ENCODE measurements at regions not wholly inside any gene's neighbourhood (a gene's known extent, or its start where the extent isn't known, plus 50 kb on each side); places are given as distances from the start of the nearest gene placed in this dataset.

DNA sequence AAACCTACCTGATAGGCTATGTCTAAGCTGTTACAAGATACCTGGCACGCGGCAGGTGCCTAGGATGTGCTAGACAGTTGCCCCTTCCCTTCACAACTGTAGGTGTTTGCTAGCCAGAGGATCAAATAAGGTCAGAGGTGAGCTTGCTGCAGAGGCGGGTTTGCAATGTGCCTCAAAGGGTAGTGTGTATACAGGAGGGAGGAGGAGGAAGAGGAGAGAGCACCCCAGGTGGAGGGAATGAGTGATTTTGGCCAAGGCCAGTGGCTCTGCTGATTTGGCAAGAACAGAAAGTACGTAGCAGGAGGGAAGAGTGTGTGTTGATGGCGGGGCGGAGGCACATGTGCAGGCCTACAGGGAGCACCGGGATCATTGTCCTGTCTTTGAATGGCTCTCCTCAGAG lies 236.5 kb downstream of the HAUS1 start:
- H3K79me2 ChIP-seq (replicated peaks; ENCODE audit: insufficient read depth, low read length): peaks cover 99% of the 10 kb centered on the region
- no peak for TF ChIP-seq POLR2AphosphoS5 (IDR thresholded peaks at IDR 0.05)
- TF ChIP-seq MXI1 (conservative IDR thresholded peaks at IDR 0.05; ENCODE audit: poor library complexity, severe bottlenecking): no peak
- no peak for TF ChIP-seq REST (IDR thresholded peaks at IDR 0.05; ENCODE audit: borderline replicate concordance)
- no peak for TF ChIP-seq RAD21 (conservative IDR thresholded peaks at IDR 0.05)
- no peak for TF ChIP-seq CTCF (IDR thresholded peaks at IDR 0.05; ENCODE audit: poor library complexity, severe bottlenecking)
- TF ChIP-seq EP300 (conservative IDR thresholded peaks at IDR 0.05; ENCODE audit: poor library complexity, severe bottlenecking): no peak
- H3K4me2 ChIP-seq (ENCODE audit: low read length): no peak overlapping the region
- no peaks in the 10 kb centered on the region for H3K9me2 ChIP-seq (ENCODE audit: insufficient read depth, low read length)
- no peak overlapping the region for H3K4me3 ChIP-seq (ENCODE audit: low read length)
- peaks cover 8% of the 10 kb centered on the region for H3K36me3 ChIP-seq (ENCODE audit: insufficient read depth, low read length)
- H3K27me3 ChIP-seq (ENCODE audit: insufficient read depth, low read depth, low read length): no peaks in the 10 kb centered on the region
- H3K27ac ChIP-seq (ENCODE audit: low read length): no peak overlapping the region
- H3F3A ChIP-seq (ENCODE audit: insufficient read depth, low read length, poor library complexity, severe bottlenecking): peaks cover 10% of the 10 kb centered on the region
- no peaks in the 10 kb centered on the region for H3K9me3 ChIP-seq (ENCODE audit: low read length)
- no peak overlapping the region for H2AFZ ChIP-seq (ENCODE audit: low read depth, low read length)
- H3K9ac ChIP-seq (ENCODE audit: low read length): no peak overlapping the region
- H4K20me1 ChIP-seq (ENCODE audit: insufficient read depth): peaks cover 33% of the 10 kb centered on the region

GRCh38 chr18:46341986-46342525 lies 237.9 kb downstream of the HAUS1 start:
- TF ChIP-seq MXI1 (conservative IDR thresholded peaks at IDR 0.05; ENCODE audit: poor library complexity, severe bottlenecking): no peak
- no peak for TF ChIP-seq REST (IDR thresholded peaks at IDR 0.05; ENCODE audit: borderline replicate concordance)
- no peak for TF ChIP-seq EP300 (conservative IDR thresholded peaks at IDR 0.05; ENCODE audit: poor library complexity, severe bottlenecking)
- TF ChIP-seq EZH2 (IDR thresholded peaks at IDR 0.05; ENCODE audit: borderline replicate concordance, insufficient read depth, low read length, poor library complexity, severe bottlenecking): no peak
- no peak for TF ChIP-seq RAD21 (conservative IDR thresholded peaks at IDR 0.05)
- TF ChIP-seq POLR2AphosphoS5 (IDR thresholded peaks at IDR 0.05): no peak
- no peak for TF ChIP-seq SMC3 (conservative IDR thresholded peaks at IDR 0.05; ENCODE audit: poor library complexity)
- no peak for TF ChIP-seq CTCF (IDR thresholded peaks at IDR 0.05; ENCODE audit: poor library complexity, severe bottlenecking)
- no peak for TF ChIP-seq TAF1 (IDR thresholded peaks at IDR 0.05; ENCODE audit: low read depth)

More at GRCh38 chr18:46341986-46342525, 237.9 kb downstream of the HAUS1 start:
- Histone ChIP-seq H3K9ac (ENCODE audit: low read length) (no peak overlapping the region), H3K4me3 (ENCODE audit: low read length) (no peak overlapping the region), H2AFZ (ENCODE audit: low read depth, low read length) (no peak overlapping the region), H3K9me3 (ENCODE audit: low read length) (no peaks in the 10 kb centered on the region), H3K79me2 (replicated peaks; ENCODE audit: insufficient read depth, low read length) (peaks cover 99% of the 10 kb centered on the region), H3K4me2 (ENCODE audit: low read length) (no peak overlapping the region), H3K36me3 (ENCODE audit: insufficient read depth, low read length) (peaks cover 8% of the 10 kb centered on the region), H3K9me2 (ENCODE audit: insufficient read depth, low read length) (no peaks in the 10 kb centered on the region), H3F3A (ENCODE audit: insufficient read depth, low read length, poor library complexity, severe bottlenecking) (peaks cover 6% of the 10 kb centered on the region), H3K27me3 (ENCODE audit: insufficient read depth, low read depth, low read length) (no peaks in the 10 kb centered on the region), H3K27ac (ENCODE audit: low read length) (no peak overlapping the region), H4K20me1 (ENCODE audit: insufficient read depth) (peaks cover 46% of the 10 kb centered on the region)

Data from neural cell (in vitro differentiated cells).